Left lobe of liver (tissue), 2 donors: ENCODE measurements at regions not wholly inside any gene's neighbourhood (a gene's known extent, or its start where the extent isn't known, plus 50 kb on each side); places are given as distances from the start of the nearest gene placed in this dataset.
A peak's percentile ranks its signal among the peaks of the same experiment; 100 is the strongest.

ENCODE experiments used
- ATAC-seq: fragments of 200-7000 bp; cut with Tn5 transposase; one replicate; pipeline ENCODE4 v1.9.1; 2020; ENCODE audit warnings: mild to moderate bottlenecking, moderate library complexity
- DNase-seq: peaks from one replicate; pipeline ENCODE4 v3.0.0-alpha.2; 2020; ENCODE audit warnings: low spot score
- donor health status: DM: no; HTN: no; CAD: no; lungs with moderate emphysema.
- donor health status: DM: no; HTN: yes; CAD: no.

GRCh38 chr17:14918540-14918939 lies 346.6 kb downstream of the PMP22 start:
- no peak for ATAC-seq
- no peak for DNase-seq

- ATAC-seq (no peak), DNase-seq (no peak)
Measured at GRCh38 chr17:14910916-14911315, 354.2 kb downstream of the PMP22 start.

- DNase-seq (no peak), ATAC-seq (no peak)
Measured at GRCh38 chr17:14904386-14904785, 360.7 kb downstream of the PMP22 start.

DNA sequence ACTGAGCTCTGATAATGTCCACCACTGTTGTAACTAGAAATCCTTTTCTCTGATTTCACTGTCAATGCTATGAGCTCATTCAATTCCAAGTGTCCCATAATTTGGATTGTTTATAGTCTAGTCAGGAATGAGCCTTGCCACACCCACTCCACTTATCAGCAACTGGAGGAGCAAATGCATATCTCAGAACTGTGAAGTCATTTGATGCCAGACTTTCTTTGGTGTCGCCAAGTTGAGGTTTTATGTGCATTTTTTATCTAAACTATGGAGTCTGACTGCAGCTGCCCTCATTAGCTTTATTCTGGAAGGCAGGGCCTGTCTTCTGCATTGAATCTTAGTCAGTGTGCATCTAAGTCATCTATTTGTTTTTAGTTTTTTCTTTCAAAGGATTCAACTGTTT lies 361.3 kb downstream of the PMP22 start:
- no peak for ATAC-seq
- no peak for DNase-seq

GRCh38 chr17:14902803-14903202 lies 362.3 kb downstream of the PMP22 start:
- ATAC-seq (no peak), DNase-seq (no peak)

GRCh38 chr17:14902297-14902696 lies 362.8 kb downstream of the PMP22 start:
- ATAC-seq = no peak
- no peak for DNase-seq

DNA sequence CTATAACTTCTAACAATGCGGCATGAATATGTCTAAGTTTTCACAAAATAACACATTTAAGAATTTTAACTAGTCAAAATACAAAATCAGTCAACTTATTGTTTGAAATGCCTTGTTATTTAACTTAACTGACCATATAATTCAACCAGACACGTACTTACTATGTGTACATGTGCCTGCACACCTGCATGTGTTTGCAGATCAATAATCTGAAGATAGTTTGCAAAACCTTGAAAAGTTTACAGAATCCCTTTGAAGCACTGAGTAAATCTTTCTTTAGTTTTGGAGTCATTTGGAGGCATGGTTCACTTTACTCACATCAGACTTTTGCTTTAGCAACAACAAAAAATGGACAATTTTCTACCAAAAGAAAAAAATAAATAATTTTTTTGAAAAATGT lies 363.8 kb downstream of the PMP22 start:
- ATAC-seq (no peak), DNase-seq (no peak)

- DNase-seq (no peak), ATAC-seq (peak; percentile 79)
Measured at GRCh38 chr17:14886200-14886739, 378.9 kb downstream of the PMP22 start.

GRCh38 chr17:14882131-14882530 lies 383.0 kb downstream of the PMP22 start:
- no peak for ATAC-seq
- DNase-seq = no peak

DNA sequence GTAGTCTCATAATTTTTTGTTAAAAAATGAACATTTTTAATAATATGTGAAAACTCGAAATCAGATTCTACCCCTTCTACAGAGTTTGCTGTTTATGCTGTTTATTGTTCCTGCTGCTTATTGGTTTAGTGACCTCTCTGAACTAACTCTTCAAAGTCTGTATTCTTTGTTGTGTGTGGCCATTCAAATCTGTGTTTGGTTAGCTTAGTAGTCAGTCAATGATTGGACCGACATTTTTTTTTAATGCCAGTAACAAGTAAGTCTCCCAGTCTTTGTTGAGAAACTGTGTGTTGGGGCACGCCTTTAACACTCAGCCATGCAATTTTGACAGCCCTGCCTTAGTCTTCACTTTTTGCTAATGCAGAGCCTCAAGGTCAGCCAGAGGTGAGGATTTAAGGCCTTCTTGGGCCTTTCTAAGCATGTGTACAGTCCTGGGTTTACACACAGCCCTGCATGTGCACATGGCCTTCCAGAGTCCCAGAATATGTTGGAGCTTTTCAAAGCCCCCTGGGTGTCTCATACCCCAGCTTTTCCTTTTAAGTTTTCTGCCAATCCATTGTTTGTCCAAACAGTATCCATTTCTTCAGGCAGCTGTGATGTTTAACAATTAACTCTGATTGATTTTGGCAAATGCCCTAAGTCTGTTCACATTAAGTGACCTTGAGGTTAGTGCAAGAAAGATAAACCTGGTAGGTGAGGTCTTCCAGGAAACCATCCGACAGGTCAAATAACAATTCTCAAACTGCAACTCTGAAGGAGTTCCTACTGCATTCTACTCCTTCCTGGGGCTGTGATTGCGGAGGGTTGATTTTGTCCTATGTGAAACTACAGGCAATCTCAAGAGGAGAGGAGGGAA lies 389.3 kb downstream of the PMP22 start:
- DNase-seq = no peak

GRCh38 chr17:14873996-14874395 lies 391.1 kb downstream of the PMP22 start:
- DNase-seq = no peak
- ATAC-seq = no peak

More for the DNA sequence above, 389.3 kb downstream of the PMP22 start:
- peak; percentile 68 for ATAC-seq

DNA sequence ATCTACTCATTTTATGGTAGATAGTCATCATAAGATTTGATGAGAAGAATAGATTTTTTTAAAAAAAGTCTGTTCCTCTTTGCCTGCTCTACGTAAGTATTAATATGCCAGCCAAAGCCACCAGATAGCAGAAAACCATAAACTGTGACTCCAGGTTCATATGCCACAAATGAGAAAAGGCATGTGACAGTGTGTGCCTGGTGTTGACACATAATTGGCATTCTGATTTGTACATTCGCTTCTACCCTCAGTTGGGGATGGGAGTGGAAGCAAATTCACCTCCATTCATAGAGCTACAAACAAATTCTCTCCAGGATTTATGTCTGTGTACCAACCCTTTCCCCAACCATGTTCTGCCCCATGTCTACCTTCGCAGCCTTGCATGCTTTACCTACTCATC lies 391.6 kb downstream of the PMP22 start:
- DNase-seq = no peak

GRCh38 chr17:14871921-14872320 lies 393.2 kb downstream of the PMP22 start:
- no peak for DNase-seq
- ATAC-seq = no peak

More for the DNA sequence above, 391.6 kb downstream of the PMP22 start:
- no peak for ATAC-seq

DNA sequence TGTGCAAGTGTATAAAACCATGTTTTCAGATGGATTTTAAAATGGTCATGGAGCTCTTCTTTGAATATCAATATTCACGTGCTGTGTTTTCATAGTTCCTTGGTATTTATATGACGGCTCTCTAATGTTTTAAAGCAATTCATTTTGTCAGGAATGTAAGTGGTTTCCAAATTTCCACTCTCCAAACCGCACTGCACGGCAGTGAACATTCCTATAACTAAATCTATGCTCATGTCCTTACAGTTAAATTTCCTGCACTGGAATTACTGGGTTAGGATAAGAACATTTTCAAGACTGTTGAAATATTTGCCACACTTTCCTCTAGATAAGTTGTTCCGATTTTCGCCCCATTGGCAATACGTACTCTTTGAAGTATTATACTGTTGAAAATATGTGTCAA lies 398.9 kb downstream of the PMP22 start:
- DNase-seq = no peak
- ATAC-seq = no peak

GRCh38 chr17:14864127-14864526 lies 401.0 kb downstream of the PMP22 start:
- ATAC-seq (no peak), DNase-seq (no peak)

DNA sequence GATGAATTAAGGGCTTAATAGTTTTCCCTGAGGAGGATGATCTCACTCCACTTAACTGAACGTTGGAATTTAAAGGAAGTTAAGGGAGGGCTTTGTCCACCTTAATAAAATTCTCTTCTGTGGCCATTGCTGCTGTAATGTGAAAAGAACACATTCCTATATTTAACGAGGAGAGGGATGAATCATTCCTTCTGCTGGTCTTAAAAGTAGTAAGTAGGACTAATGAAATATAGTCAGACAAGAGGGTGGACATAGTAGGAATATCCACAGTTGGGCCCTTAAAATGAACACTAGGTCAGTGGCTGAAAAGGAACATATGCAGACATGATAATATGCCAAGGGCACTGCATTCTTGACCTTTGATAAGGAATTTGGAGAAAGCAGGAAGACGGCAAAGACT lies 405.6 kb downstream of the PMP22 start:
- no peak for ATAC-seq
- DNase-seq = no peak

GRCh38 chr17:14856176-14856575 lies 408.9 kb downstream of the PMP22 start:
- ATAC-seq (no peak), DNase-seq (no peak)

GRCh38 chr17:14854691-14855090 lies 410.4 kb downstream of the PMP22 start:
- no peak for ATAC-seq
- no peak for DNase-seq

DNA sequence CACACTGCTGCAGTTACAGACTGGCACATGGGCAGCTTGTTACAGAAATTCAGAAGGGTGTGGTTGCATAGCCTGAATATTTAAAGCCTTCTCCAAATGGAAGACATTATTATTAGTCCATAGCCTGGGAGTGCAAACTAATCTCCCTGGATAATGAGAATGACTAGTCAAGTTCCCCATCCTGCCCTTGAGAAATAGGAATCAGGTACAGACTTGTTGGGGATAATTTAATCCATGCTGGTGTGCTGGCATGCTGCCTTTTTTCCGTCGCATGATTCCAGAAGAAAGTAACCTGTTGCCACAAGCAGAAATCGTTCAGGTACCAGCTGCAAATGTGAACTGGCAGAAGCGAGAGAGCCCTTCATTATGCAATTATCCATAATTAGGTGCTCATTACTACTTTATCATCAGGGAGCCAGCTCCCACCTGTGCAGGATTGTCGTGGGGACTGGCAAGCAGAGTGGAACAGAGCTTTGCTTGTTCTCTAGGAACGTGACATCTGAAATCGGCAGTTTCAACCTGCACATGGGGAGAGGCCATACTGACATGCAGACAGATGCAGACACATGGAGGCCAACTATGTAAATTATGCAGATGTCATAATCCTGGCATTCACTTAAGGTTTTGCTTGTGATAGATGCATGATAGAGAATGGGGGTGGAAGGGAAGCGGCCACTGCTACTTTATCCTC lies 419.4 kb downstream of the PMP22 start:
- DNase-seq (no peak), ATAC-seq (no peak)

DNA sequence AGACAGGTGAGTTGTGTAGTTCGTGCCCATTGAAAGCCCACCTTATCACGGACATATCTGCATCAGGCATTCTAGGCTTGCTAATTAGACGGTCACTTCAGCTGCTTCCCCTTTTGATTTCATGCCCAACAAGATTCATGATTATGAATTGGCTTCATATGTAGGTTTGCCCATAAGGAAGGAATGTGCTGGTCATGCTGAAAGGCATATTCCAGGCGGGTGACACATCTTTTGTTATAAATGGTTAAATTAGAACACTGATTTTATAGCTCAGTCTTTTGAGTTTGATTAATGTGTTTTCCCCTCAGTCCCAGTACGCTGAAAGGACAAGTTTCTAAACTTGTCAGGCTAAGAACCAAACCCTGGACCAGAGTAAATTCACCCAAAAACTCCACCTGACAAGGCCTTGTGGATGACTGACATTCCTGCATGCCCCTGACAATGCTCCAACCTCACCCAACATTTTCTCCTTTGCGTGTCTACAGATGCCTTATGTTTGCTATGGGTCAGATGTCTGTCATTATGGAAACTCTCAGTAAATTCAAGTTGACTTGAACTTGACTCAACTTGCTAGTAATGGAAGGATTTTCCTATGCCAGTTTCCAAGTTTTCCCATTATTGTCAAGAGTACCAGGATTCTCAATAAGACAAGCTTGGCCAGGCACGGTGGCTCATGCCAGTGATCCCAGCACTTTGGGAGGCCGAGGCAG lies 421.9 kb downstream of the PMP22 start:
- ATAC-seq (no peak), DNase-seq (no peak)

- no peak for DNase-seq
- ATAC-seq = no peak
Measured at GRCh38 chr17:14840616-14841231, 424.4 kb downstream of the PMP22 start.
